A673 (cell line): ENCODE measurements at regions not wholly inside any gene's neighbourhood (a gene's known extent, or its start where the extent isn't known, plus 50 kb on each side); places are given as distances from the start of the nearest gene placed in this dataset.

Experiments used
- EZH2 ChIP-seq: fragments of 200-600 bp; sonication (generic); IDR thresholded peaks from 2 replicates; pipeline ENCODE4 v1.6.1; 2017; ENCODE audit warnings: borderline replicate concordance, low read depth, mild to moderate bottlenecking, mixed read lengths, antibody characterized with exemption, low read length; ENCODE audit not compliant: poor library complexity, severe bottlenecking
- TF ChIP-seq, protein P1 (sequence below): fragments of 300-800, 200-600 bp; sonication (generic); conservative IDR thresholded peaks from 2 replicates; pipeline ENCODE4 v1.5.1; 2017; ENCODE audit warnings: low read depth, mild to moderate bottlenecking, antibody characterized with exemption, low read length, moderate library complexity, mixed read lengths

DNA sequence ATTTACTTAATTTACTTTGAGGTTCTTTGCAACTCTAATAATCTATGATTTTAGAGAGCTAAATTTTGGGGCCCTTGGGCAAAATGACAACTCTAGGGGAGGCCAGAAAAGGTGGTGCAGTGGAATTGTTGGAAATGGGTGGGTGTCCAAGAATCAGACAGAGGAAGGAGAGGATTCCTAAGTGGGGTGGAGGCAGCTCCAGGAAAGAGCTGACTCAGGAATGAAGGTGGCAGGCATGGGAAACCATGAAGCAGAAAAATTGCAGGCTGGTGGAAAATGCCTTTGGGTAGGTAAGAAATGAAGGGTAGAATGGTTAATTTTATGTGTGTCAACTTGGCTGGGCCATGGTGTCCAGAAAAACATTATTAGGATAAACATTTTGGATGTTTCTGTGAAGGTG is 248.5 kb upstream of the TUT7 start:
- no peak for TF ChIP-seq EZH2
- TF ChIP-seq, protein P1, sequence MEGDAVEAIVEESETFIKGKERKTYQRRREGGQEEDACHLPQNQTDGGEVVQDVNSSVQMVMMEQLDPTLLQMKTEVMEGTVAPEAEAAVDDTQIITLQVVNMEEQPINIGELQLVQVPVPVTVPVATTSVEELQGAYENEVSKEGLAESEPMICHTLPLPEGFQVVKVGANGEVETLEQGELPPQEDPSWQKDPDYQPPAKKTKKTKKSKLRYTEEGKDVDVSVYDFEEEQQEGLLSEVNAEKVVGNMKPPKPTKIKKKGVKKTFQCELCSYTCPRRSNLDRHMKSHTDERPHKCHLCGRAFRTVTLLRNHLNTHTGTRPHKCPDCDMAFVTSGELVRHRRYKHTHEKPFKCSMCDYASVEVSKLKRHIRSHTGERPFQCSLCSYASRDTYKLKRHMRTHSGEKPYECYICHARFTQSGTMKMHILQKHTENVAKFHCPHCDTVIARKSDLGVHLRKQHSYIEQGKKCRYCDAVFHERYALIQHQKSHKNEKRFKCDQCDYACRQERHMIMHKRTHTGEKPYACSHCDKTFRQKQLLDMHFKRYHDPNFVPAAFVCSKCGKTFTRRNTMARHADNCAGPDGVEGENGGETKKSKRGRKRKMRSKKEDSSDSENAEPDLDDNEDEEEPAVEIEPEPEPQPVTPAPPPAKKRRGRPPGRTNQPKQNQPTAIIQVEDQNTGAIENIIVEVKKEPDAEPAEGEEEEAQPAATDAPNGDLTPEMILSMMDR: no peak
